AG04450 (cell line): ENCODE measurements at regions not wholly inside any gene's neighbourhood (a gene's known extent, or its start where the extent isn't known, plus 50 kb on each side); places are given as distances from the start of the nearest gene placed in this dataset.

Experiments used
- CTCF ChIA-PET: fragments of 300-600, 350-600 bp; formaldehyde crosslinking; extraction: SDS; loops from one replicate; lab custom pipeline; 2022; ENCODE audit warnings: antibody characterized with exemption, inconsistent platforms; lab: Charles Lee
- POLR2A ChIA-PET: fragments of 350-600 bp; formaldehyde crosslinking; extraction: SDS; loops from one replicate; lab custom pipeline; 2021; ENCODE audit warnings: antibody characterized with exemption, inconsistent platforms; lab: Yijun Ruan, JAX
- DNase-seq: peaks from one replicate; pipeline ENCODE4 v3.0.0-alpha.2; 2011; ENCODE audit warnings: low read depth, low spot score
- H3K27ac ChIP-seq: one replicate; pipeline ENCODE4 v1.5.1; 2012; ENCODE audit warnings: low read depth, low read length, control low read depth
- H3K27me3 ChIP-seq: one replicate; pipeline ENCODE4 v1.6.0; 2012; ENCODE audit warnings: low read length; ENCODE audit not compliant: control insufficient read depth, insufficient read depth
- H3K4me3 ChIP-seq: 2 replicates; pipeline ENCODE4 v1.5.1; 2011; ENCODE audit warnings: mild to moderate bottlenecking, low read depth, low read length, control low read depth
- H3K9me3 ChIP-seq: 2 replicates; pipeline ENCODE4 v1.5.1; 2012; ENCODE audit warnings: low read length; ENCODE audit not compliant: control insufficient read depth, insufficient read depth
- TF ChIP-seq, protein P1 (sequence below): IDR thresholded peaks from 2 replicates; pipeline ENCODE4 v1.5.1; 2011; ENCODE audit warnings: low read depth, low read length, control low read depth, inconsistent platforms

DNA sequence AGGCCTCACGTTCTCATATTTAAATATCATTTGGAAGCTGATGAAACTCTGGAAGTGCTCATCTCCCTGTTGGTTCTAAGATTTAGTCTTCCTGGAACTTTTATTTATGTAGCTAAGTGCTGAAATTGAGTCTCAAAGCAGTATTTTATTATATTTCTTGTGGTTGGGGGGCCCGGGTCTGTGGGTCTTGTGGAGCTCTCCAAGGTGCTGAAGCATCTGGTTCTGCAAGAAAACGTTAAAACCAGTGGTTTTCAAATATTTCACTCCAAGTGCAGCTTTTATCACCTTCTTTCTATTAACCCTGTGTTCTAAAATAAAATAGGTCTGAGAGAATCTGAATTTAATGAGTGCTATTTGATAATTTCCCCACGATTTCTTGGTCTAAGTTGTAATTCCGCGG lies 1404.8 kb downstream of the TBC1D22A start:
- H3K4me3 ChIP-seq: no peak overlapping the region
- TF ChIP-seq, protein P1, sequence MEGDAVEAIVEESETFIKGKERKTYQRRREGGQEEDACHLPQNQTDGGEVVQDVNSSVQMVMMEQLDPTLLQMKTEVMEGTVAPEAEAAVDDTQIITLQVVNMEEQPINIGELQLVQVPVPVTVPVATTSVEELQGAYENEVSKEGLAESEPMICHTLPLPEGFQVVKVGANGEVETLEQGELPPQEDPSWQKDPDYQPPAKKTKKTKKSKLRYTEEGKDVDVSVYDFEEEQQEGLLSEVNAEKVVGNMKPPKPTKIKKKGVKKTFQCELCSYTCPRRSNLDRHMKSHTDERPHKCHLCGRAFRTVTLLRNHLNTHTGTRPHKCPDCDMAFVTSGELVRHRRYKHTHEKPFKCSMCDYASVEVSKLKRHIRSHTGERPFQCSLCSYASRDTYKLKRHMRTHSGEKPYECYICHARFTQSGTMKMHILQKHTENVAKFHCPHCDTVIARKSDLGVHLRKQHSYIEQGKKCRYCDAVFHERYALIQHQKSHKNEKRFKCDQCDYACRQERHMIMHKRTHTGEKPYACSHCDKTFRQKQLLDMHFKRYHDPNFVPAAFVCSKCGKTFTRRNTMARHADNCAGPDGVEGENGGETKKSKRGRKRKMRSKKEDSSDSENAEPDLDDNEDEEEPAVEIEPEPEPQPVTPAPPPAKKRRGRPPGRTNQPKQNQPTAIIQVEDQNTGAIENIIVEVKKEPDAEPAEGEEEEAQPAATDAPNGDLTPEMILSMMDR: no peak
- no peaks in the 10 kb centered on the region for H3K27me3 ChIP-seq
- peaks cover 48% of the 10 kb centered on the region for H3K9me3 ChIP-seq
- H3K27ac ChIP-seq: no peak overlapping the region
- ChIA-PET CTCF (no interaction called here), POLR2A (no interaction called here)
- DNase-seq: no peak

DNA sequence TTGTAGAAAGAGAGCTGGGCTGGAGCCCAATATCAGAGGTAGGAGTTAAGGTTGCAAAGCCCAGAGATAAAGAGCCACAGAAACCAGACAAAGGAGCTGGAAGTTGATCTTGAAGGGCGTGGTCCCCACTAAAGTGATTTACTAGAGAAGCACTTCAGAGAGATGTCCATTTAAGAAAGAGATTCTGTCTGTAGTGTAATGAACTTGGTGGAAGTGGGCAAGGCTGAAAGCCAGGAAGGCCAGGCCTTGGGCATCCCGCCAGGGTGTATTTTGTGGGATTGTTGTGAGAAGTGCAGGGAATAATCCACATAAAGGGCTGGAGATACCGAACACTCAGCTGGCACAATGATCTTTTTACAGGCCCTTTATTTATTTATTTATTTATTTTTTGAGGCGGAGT lies 1398.8 kb downstream of the TBC1D22A start:
- POLR2A ChIA-PET: no interaction called here
- H3K9me3 ChIP-seq: peaks cover 49% of the 10 kb centered on the region
- CTCF ChIA-PET: no interaction called here

DNA sequence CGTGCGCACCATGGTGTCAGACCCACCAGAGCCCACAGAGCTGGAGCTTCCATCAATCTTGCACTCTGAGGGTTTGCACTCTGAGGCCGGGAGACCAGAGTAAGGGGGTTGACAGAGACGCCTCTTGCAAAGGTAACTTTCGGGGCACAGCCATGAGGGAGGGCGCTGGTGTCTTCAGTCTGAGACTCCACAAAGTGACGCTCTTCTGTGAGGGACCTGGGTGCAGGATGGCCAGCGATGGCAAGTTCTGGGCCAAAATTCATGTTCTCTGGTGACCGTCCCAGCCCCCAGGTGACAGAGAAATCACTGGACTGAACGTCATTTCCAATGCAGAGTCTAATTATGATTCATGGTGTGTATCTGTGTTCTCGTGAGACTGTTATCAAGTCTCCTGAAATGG lies 1395.2 kb downstream of the TBC1D22A start:
- no peak for DNase-seq
- Histone ChIP-seq H3K27me3 (no peaks in the 10 kb centered on the region), H3K27ac (no peak overlapping the region), H3K4me3 (no peak overlapping the region), H3K9me3 (peaks cover 77% of the 10 kb centered on the region)
- TF ChIP-seq, protein P1: no peak
- ChIA-PET POLR2A (no interaction called here), CTCF (no interaction called here)

More for the DNA sequence above, 1398.8 kb downstream of the TBC1D22A start:
- no peak overlapping the region for H3K4me3 ChIP-seq
- no peak for DNase-seq
- TF ChIP-seq, protein P1: no peak
- H3K27ac ChIP-seq: no peak overlapping the region
- H3K27me3 ChIP-seq: no peaks in the 10 kb centered on the region

DNA sequence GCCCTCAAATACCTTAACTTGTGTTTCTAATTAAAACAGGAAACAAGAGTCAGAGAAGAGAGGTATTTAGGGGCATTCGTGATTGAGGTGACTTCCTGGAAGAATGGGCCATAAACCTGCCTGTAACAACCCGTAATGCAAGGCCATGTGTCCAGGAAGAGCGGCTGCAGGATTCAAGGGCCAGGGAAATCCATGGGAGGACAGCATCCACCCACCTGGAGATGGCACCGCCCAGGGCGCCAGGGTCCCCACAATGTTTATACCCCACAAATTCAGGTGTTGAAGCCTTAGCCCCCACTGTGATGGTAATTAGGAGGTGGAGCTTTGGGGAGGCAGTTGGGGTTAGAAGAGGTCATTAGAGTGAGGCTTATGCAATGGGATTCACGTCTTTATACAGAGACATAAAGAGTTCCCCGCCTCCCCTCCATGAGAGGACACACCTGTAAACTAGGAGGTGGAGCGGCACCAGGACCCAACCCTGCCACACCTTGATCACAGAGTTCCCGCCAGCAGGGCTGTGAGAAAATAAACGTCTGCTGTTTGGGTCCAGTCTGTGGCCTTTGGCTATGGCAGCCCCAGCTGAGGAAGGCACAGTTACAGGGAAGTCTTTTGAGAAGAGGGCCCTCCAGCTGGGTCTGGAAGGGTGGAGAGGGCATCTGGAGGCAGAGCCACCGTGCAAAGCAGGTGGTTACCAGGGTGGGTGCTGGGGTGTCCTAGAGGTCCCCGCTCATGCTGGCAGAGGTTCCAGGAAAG lies 1394.3 kb downstream of the TBC1D22A start:
- TF ChIP-seq, protein P1: no peak
- Histone ChIP-seq H3K4me3 (no peak overlapping the region), H3K27me3 (no peaks in the 10 kb centered on the region), H3K27ac (no peak overlapping the region), H3K9me3 (peaks cover 84% of the 10 kb centered on the region)
- ChIA-PET POLR2A (no interaction called here), CTCF (no interaction called here)
- no peak for DNase-seq

DNA sequence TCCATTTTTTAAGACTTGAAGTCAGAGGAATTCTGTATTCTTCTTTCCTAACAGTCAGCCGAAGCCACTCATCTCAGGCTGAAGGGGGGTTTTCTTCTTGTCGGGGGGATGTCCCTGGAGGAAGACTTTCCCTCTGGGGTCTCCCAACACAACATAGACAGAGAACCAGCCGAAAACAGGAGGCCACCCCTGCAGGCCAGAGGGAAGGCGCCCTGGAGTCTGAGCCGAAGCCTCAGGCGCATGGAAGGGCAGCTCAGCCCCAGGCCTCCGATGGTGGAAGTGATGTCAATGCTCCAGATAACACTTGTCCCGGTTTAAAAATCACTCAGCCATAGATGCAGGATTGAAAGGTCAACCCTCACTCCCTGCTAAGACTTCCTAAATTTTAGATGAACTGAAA lies 1393.0 kb downstream of the TBC1D22A start:
- H3K9me3 ChIP-seq: peaks cover 74% of the 10 kb centered on the region
- TF ChIP-seq, protein P1: no peak
- ChIA-PET POLR2A (no interaction called here), CTCF (no interaction called here)
- no peaks in the 10 kb centered on the region for H3K27me3 ChIP-seq
- DNase-seq: no peak
- H3K4me3 ChIP-seq: no peak overlapping the region
- no peak overlapping the region for H3K27ac ChIP-seq
